Middle frontal gyrus (tissue), 1 donor: ENCODE measurements at regions not wholly inside any gene's neighbourhood (a gene's known extent, or its start where the extent isn't known, plus 50 kb on each side); places are given as distances from the start of the nearest gene placed in this dataset.

Experiments used
- DNase-seq: peaks from one replicate; pipeline ENCODE4 v3.0.0-alpha.2; 2015; ENCODE audit warnings: low spot score; ENCODE audit errors: extremely low spot score

DNA sequence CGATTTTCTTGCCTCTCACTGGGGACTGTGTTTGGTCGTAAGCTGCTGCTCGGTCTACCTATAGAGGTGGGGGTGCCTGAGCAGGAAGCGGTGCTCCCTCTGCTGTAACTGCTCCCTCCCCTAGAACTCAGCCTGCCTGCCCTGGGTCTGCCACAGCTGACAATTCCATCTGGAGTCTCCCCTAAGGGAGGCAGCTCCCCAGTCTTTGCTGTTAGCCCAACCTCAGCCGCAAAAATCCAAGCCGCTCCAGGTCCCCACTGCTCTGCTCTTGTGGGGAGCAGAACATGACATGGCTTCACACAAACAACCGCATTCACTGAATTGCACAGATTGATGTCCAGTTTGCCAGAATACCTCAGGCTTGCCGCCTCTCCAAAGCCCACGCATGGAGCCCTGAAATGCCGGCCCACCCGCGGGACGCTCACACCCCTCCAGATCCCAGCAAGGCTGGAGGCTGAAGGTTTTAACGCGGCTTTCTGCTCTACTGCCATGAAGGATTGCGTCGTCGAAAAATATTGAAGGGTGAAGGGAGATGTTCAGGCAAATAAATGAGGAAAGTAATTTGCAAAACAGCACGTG lies 221.5 kb upstream of the FOXF1 start:
- DNase-seq: no peak

- no peak for DNase-seq
Observed at GRCh38 chr16:86289304-86289703, 221.0 kb upstream of the FOXF1 start.

GRCh38 chr16:86289907-86290306 lies 220.4 kb upstream of the FOXF1 start:
- no peak for DNase-seq

GRCh38 chr16:86291491-86291890 lies 218.8 kb upstream of the FOXF1 start:
- DNase-seq: no peak

GRCh38 chr16:86292171-86292775 lies 218.1 kb upstream of the FOXF1 start:
- DNase-seq: no peak

DNA sequence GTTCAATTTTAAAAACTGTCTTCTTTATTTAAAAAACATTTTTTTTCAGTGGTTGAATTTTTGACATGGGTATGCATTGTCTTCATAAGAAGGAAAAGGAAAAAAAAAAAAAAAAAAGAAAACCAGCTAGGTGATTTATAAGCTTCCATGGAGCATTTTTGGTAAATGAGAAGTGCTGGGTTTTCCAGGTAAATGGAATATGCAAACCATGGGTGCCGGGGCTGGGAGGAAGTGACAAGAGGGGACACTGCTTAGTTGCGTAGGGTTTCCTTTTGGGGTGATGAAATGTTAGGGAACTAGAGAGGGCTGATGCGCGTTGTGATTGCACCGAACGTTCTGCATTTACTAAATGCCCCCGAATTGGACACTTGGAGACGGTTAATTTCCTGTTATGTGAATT lies 217.4 kb upstream of the FOXF1 start:
- DNase-seq: no peak

DNA sequence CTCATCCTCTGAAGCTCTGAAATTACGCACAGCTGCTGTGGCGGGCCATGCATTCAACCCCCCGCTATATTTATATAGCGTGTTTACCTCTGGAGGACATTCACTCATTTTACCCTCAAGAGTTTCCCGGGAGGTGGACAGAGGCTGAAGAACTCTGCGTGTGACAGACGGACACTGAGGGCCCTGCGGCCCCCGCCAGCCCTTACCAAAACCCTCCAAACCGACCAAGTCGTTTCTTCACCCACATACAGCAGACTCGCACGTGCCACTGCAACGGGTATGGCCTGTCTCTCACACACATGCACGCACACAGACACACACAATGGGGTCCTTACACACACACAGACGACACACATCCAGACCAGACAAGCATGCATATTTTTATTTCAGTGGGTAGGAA lies 216.4 kb upstream of the FOXF1 start:
- DNase-seq: no peak

DNA sequence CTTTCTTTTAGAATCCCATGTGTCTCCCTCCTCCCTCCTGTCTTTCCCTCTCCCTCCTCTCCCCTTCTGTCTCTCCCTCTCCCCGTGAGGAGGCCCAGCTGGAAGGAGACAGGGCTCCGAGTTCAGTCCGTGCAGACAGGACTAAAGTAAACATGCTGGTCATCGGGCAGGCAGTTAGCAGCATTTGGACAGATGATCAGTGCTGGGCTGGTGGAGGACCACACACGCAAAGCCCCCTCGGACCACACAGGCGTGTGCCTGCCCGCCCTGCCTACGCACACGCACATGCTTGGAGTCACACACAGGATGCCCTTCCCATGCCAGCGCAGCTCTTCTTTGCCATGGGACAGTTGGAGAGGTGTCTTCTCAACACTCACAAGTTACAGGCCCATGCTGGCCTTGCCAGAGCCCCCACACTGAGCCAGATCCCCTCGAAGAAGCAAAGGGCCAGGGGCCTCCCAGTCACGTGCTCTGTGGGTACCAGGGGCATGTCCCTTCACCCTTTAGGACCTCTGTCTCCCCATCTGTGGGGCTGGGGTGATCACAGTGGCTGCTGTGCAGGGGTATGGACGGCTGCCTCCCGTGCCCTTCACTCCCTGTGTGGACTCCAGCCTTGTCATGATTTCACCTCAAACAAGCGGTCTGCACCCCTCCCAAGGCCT lies 215.7 kb upstream of the FOXF1 start:
- no peak for DNase-seq

- no peak for DNase-seq
Observed at GRCh38 chr16:86296256-86296655, 214.1 kb upstream of the FOXF1 start.

DNA sequence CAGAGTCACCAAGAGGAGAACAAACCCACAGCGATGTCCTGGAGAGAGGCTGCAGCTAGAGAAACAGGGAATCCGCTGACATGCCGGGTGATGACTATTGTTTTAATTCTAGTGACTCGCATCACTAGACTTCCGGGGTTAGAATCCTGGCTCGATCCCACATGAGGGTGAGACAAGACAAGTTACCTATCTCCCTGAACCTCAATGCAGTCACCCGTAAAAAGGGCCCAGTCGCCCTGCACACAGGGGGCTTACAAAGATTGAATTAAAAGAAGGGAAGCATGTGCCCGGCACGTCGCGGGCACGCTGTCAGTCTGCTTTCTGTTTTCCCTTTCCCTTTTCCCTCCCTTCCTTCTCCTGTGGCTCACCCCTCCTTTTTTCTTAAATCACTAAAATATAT lies 212.9 kb upstream of the FOXF1 start:
- DNase-seq: no peak

DNA sequence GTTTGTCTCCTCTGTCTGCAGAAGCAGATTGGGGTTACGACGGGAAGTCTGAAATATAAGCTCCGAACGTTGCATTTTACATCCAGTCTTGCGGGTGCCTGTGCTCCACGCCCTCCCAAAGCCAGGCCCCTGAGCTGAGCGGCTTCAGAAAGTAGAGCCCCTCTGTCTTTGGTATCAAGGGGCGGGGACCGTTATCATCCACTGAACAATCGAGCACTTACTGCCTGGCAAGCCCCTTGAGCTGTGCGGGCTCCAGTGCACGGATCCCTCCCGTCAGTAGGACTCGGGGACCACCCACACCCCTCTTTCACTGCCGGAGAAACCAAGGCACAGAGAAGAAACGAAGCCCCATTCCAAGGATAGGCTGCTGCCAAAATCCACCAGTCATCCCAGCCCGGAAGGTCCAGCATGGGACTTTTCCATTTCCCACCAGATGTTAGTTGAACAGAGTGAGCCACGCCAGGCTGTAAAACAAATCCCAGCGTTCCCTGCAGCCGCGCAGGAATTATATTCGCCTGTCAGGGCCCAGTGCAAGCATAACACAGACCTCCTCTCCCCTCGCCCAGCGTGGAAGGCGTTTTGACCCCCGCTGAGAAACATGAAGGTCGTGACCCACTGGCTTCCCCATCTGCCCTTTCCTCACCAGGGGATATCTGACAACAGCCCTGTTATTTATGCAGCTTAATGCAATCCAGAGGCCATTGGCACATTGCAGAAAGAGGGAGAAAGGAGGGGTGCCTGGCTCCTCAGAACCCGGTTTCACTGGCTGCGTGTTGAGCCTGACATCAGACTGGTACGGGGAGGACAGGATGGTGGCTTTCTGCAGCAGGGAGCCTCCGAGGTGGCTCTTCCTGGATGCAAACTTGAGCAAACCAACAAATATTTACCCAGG lies 212.2 kb upstream of the FOXF1 start:
- DNase-seq: no peak

DNA sequence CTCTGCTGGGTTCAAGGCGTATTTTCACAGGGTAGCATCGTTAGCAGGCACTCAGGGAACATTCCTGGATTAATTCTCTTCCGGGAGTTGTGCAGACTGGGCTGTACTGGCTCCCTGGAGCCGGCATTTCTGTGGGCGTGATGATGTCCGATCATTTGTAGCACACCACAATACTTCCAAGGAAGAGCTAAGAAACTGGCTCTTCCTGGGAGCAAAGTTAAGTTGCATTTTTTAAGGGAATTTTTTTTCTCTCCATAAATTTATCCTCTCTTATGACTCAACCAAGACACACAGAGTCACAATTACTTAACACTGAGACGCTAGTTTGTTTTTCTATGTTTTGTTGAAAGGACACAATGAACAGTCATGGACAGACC lies 211.6 kb upstream of the FOXF1 start:
- no peak for DNase-seq

DNA sequence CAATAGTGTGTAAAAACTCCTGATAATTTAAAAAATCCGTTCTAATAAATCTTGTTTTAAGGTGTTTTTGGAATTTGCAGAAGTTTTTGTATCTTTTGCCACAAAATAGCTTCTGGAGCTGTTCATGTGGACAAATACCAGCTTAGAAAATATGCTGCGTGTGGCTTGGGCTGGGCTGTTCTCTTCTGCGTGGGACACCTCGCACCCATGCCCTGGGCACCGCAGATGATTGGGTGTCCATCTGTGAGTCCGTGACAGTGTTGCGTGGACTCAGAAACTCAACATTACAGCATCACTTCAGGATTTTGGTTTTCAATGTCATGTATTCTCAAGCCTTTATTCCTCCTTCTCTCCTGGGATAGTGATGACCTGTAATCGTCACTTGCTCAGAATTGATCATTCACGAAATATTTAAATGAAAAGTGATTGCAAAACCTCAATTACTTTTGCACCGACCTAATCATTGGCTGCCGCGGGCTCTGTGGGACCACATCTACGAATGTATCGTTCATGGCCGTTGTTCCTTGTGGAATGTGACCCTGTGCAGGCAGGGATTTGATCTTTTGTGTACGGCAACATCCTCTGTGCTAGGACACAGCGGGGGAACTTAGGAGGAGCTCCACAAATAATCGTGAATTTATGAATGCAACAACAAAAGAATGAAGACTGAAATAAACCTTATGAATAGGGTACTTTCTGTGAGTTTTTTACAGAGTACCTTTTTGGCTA lies 210.3 kb upstream of the FOXF1 start:
- no peak for DNase-seq

DNA sequence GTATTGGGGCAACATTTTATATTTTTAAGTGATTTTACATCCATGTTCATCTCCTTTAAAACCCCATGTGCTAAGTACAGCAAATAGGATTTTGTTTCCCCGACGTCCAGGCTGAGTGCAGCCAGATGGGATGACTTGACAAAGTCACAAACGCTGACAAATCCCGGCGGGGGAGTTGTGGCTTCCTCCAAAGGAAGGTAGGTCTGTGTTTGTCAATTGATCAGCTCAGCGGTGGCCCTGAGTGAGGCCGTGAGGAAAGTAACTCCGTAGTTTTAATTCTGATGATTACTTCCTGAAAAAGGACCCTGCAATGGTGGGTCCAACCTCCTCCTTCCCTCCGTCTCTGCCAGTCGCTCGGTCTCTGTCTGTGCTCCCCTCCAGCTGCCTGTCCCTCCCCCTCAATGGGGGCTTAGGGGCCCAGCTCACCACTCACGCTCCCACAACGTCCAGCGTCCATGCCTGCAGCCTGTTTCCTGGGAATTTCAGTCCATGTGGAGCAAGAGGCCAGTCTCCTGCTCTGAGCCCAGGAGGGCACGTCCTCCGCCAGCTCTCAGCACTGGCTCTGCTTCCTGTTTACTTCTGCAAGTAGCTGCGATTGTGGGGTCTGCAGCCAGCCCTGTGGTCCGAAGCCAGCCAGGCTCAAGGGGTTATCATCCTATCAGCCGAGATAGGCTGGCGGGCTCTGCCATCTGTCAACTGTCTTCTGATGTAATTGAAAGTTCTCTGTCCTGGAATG lies 209.4 kb upstream of the FOXF1 start:
- DNase-seq: no peak

GRCh38 chr16:86302421-86303109 lies 207.8 kb upstream of the FOXF1 start:
- no peak for DNase-seq

- DNase-seq: no peak
Observed at GRCh38 chr16:86303787-86304678, 206.3 kb upstream of the FOXF1 start.

- DNase-seq: no peak
Observed at GRCh38 chr16:86304868-86305267, 205.5 kb upstream of the FOXF1 start.

DNA sequence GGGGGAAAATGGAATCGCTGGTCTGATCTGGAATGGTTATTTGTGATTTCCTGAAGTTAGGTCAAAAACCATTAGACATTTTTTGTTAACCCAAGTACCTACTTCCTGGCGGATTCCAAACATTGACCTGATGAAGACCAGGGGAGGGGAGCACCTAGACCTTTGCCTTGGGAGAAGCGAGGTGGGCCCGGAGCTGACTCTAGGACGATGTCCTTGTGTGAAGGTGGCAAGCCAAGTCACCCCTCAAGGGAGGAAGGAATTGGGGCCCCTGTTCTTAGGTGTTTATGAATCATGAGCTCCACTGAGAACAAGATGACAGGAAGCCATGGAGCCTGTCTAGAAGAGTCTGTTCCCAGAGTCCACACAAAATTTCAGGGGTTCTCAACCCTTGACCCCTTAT lies 204.9 kb upstream of the FOXF1 start:
- DNase-seq: no peak

- no peak for DNase-seq
Observed at GRCh38 chr16:86306011-86306644, 204.2 kb upstream of the FOXF1 start.
